ENCODE measurements at regions not wholly inside any gene's neighbourhood (a gene's known extent, or its start where the extent isn't known, plus 50 kb on each side); places are given as distances from the start of the nearest gene placed in this dataset.

GRCh38 chr14:65329911-65330310 lies 82.6 kb upstream of the FUT8 start:
- TF ChIP-seq, protein P1, sequence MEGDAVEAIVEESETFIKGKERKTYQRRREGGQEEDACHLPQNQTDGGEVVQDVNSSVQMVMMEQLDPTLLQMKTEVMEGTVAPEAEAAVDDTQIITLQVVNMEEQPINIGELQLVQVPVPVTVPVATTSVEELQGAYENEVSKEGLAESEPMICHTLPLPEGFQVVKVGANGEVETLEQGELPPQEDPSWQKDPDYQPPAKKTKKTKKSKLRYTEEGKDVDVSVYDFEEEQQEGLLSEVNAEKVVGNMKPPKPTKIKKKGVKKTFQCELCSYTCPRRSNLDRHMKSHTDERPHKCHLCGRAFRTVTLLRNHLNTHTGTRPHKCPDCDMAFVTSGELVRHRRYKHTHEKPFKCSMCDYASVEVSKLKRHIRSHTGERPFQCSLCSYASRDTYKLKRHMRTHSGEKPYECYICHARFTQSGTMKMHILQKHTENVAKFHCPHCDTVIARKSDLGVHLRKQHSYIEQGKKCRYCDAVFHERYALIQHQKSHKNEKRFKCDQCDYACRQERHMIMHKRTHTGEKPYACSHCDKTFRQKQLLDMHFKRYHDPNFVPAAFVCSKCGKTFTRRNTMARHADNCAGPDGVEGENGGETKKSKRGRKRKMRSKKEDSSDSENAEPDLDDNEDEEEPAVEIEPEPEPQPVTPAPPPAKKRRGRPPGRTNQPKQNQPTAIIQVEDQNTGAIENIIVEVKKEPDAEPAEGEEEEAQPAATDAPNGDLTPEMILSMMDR (IDR thresholded peaks at IDR 0.05) = no peak
- no peak for TF ChIP-seq POLR2AphosphoS5 (IDR thresholded peaks at IDR 0.05)

Measured in upper lobe of left lung (tissue), 4 donors.